Gastroesophageal sphincter (tissue), 3 donors: ENCODE measurements at regions not wholly inside any gene's neighbourhood (a gene's known extent, or its start where the extent isn't known, plus 50 kb on each side); places are given as distances from the start of the nearest gene placed in this dataset.

Source experiments
- CTCF ChIP-seq, 4 experiments: fragments of 200-600 bp in 2 of 4; fragments of 450-650 bp in 2 of 4; sonication (generic) in 1 of 4; IDR thresholded peaks; one replicate each; pipeline ENCODE4 v1.5.1; 2017 to 2019; ENCODE audit warnings: antibody characterized with exemption in 4 of 4, mild to moderate bottlenecking in 2 of 4, moderate library complexity in 2 of 4
- EP300 ChIP-seq: sonication (generic); formaldehyde crosslinking; IDR thresholded peaks from one replicate; pipeline ENCODE4 v1.6.1; 2017; ENCODE audit warnings: antibody characterized with exemption, mild to moderate bottlenecking
- POLR2A ChIP-seq, 2 donors: fragments of 450-650 bp; IDR thresholded peaks; one replicate each; pipeline ENCODE4 v1.6.1; 2017; ENCODE audit warnings: antibody characterized with exemption in 2 of 2, mild to moderate bottlenecking in 2 of 2, moderate library complexity in 1 of 2
- POLR2AphosphoS5 ChIP-seq: sonication (generic); formaldehyde crosslinking; IDR thresholded peaks from one replicate; pipeline ENCODE4 v1.6.1; 2017; ENCODE audit warnings: antibody characterized with exemption

GRCh38 chr3:180319461-180319860 lies 282.5 kb upstream of the TTC14 start:
- no peak for TF ChIP-seq CTCF (IDR thresholded peaks at IDR 0.05)
- TF ChIP-seq EP300: no peak
- no peak for TF ChIP-seq POLR2A (IDR thresholded peaks at IDR 0.05)
- TF ChIP-seq POLR2AphosphoS5: no peak
